HG02840 (cell line): ENCODE measurements at regions not wholly inside any gene's neighbourhood (a gene's known extent, or its start where the extent isn't known, plus 50 kb on each side); places are given as distances from the start of the nearest gene placed in this dataset.

ENCODE experiments used
- ATAC-seq: cut with Tn5 transposase; IDR thresholded peaks from one replicate; pipeline ENCODE4 v1.9.1; 2021; ENCODE audit warnings: mild to moderate bottlenecking, moderate library complexity, moderate number of reproducible peaks; ENCODE audit not compliant: unreplicated experiment, low FRiP score

DNA sequence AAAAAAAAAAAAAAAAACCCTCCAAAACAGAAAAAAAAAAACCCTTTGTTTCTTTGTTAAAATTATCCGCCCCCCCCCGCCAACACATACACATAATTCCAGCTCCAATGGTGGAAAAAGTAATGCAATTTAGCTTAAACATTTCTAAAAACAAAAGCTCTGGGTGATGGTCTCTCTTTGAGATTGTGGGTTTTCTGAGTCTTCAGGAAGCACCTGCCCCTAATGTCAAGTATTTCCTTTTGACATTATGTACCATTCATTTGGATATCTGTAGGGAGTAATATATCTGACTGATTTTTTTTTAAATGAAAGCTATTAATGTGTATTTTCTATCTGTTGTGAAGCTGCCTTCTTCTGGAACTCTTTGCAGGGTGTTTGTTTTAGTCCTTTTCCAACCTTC lies 389.7 kb downstream of the TAF11L14 start:
- no peak for ATAC-seq

DNA sequence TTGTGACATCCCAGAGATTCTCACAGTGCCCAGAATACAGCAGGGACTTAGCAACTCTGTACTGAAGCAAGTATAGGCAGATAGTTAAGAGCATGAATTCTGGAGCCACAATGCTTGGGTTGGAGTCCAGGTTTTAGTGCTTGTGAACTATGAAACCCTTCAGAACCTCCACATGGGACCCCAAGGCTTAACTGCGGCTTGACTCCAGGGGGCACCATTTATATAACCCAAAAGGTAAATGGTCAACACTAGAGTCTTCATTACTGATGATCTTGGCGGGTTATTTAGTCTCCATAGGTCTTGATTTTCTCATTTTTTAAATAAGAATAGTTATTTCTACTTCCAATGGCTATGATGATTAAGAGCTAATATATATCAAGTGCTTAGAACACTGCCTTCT lies 390.3 kb downstream of the TAF11L14 start:
- ATAC-seq, result no peak

DNA sequence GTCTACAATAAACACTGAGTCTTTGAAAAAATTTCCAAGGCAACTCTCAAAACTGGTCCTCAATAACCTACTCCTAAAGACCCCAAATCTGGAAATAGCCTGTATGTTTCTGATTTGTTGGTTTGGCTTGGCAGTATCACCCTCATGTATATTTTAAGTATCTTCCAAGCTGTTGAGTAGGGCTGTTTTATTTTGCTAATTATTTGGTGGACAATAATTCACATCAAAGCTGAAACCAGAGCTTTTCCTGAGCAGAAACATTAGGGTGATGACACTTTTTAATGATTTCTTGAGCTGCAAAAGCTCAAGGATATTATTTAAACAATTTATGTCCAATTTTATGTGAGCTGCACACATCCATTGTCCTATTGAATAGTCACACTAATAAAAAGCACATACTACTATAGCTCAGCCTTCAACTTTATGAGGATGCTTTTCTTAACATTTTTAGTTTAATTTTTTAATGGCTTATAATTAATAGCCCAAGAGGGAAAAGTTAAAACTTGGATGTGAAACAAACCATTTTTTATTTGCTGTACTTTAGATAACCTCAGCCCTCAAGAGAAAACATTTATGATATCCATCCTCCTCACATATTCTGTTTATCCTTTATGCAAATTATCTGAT lies 393.1 kb downstream of the TAF11L14 start:
- ATAC-seq, result no peak

DNA sequence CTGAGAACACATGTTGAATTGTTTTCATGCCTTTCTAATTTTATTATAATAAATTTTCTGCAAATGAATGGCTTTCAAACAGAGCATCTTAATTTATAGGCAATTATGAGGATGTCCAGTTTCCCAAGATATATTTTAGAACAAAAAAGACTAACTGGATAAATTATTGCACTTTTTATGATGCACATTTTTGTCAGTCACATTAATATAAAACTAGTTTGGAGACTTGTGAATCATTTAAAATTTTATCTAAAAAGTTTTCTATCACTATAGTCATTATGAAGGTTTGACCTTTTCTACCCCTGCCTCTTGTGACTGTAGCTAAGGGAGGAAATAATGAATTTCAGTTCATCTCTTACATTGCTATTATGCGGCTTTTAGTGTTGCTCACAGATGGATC lies 393.8 kb downstream of the TAF11L14 start:
- no peak for ATAC-seq

DNA sequence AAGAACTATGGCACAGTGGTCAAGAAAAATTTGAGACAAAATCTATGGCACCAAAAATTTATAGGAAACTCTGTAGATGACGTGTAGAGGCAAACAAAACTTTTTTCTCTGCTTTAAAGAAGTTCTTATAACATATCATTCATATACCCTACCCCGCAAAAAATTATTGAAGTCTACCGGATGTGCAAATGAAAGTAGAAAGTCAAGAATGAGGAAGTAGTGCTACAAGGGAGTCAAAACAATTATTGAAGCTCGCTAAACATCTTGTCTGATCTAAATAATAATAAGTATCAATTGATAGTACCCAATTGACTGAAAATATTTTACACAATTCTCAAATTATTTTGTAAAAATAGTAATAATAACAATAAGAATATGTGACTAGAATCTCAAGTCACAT lies 398.5 kb downstream of the TAF11L14 start:
- ATAC-seq, result no peak

DNA sequence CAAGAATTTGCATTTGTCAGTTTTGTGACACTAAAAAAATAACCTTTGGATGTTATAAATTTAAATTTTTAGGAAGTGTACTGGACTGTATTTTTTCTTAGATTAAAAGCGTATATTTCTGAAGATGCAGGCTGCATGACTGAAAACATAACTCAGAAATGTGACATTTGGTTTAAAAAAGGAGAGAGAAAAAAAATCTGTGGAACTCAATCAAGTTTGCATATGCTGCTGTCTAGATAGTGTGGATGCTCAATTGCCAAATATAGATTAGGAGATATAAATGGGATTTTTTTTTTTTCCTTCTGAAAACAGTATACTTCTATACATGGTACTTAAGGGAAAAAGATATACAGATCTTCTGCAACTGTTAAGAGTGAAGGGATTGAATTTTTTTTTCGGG lies 402.3 kb downstream of the TAF11L14 start:
- ATAC-seq, result no peak

DNA sequence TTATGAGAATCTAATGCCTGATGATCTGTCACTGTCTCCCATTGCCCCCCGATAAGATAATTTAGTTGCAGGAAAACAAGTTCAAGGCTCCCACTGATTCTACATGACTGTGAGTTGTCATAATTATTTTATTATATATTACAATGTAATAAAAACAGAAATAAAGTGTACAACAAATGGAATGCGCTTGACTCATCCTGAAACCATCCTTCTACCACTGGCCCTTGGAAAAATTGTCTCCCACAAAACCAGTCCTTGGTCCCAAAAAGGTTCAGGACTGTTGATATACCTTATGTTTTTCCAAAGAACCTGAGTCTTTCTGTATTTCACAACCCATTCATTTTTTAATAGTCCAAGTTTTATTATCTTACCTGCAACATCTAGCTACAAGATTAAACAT lies 403.5 kb downstream of the TAF11L14 start:
- ATAC-seq, result no peak

DNA sequence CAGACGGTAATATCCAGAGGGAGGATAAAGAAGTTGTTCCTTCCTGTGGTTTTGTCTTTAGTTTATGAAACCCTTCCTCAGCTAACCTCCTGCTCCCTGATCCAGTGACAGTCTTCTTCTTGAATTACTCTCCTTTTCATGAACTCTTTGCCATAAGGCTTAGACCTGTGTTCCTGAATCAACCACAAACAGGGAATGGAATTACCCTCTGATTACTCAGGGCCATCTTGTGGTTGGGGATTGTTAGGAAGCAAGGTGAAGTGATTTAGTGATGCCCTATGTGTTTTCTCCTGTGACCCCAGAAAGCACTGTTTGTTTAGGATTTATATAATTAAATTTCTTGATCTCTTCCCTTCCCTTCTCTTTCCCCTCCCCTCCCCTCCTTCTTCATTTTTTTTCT lies 409.1 kb downstream of the TAF11L14 start:
- ATAC-seq, result no peak

DNA sequence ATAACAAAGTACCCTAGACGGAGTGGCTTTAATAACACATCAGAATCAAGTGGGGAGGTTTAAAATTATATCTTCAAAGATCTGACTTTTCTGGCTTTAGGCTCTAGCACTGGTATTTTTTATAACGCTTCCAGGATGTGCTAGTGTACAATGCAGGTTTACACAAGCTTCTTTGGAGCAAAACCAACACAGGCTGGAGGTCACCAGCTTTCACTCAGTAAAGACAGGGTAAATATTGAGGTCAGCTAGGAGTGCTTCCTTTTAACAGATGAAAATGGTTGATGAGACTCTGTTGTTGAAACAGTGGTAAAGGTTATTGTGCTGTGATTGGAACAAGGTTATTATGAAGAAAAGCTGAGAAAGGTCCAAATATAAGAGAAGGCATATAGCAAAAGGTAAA lies 414.2 kb downstream of the TAF11L14 start:
- ATAC-seq, result no peak

DNA sequence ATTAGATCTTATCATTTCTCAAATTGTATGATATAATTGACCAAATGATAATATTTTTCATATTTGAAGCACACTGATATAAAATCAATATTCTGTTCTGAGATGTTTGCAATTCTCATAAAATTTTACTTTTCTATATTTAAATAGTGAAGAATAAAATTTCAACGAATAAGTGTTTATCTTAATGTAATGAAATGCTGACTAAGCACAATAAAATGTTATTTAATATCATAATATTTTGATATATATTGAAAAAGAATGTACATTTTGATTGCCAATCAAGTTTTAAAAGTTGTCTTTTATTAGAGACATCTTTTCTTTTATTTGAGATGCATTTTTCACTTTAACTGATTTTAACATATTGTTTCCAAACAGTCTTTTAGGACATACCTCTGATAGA lies 416.1 kb downstream of the TAF11L14 start:
- ATAC-seq, result no peak

DNA sequence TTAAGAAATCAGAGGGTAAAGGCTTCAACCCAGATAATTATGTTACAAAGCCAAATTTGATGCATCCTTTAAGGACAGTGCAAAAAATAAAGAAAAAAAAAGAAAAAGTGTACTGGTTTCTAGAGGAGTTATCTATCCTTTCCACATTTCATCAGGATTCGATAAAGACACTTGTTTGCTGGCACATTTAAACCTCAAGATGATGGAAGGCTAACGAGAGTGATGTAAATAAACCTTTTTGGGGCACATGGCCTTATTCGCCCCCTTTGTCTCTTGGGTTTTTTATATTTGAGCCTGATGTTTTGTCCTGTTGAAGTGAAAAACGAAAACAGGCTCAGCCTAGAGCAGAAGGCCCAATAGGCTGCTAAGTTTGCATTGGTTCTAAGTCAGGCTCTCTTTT lies 416.5 kb downstream of the TAF11L14 start:
- no peak for ATAC-seq

DNA sequence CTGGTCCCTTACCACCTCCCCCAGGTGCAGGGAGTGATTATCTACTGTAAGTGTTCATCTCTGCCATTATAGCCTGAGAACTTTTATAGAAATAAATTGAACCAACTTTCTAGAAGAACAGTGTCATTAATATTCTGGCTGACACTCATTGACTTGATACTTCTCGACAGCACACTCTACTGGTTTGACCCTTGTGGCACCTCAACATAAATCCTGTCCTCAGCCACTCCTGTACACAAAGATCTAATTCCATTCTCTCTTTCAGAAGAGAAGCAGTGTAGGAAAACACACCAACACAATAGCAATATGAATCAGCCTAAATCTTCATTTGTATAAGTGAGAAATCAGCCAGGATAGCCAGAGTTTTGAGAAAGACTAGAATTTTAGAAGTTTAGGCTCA lies 417.7 kb downstream of the TAF11L14 start:
- no peak for ATAC-seq

DNA sequence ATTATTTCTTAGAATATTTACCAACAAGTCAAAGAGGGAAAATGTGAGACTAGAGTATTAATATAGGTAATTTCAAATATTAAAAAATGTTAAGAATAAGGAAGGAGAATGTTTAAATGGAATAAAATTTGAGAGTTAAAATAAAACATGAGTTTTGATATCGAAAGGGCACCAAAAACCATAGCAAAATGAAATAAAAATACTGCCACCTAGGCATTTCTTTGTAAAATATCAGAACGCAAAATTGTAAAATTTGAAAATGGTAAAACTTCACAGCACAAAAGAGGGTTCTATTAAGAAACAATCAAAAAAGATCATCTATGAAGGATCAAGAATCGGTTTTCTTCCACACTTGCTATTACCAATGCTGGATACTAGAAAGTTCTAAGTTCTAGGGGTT lies 418.3 kb downstream of the TAF11L14 start:
- ATAC-seq, result no peak

DNA sequence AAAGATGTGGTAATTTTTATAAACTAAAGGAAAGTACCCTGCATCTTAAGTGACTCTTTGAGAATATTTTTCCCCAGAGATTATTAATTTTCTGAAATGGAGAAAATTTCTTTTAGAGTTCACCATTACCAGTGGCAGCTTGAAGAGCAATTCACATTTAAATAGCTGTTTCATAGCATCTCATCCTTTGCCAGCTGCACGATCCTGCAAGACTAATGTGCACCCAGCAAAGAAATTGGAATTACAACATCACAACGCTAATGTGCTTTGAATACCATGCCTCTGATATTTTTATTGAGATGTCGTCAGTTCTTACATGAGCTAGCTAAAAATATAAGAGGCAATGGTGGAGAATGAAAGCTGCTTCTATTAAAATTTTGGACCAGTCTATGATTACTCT lies 423.5 kb downstream of the TAF11L14 start:
- ATAC-seq, result no peak

DNA sequence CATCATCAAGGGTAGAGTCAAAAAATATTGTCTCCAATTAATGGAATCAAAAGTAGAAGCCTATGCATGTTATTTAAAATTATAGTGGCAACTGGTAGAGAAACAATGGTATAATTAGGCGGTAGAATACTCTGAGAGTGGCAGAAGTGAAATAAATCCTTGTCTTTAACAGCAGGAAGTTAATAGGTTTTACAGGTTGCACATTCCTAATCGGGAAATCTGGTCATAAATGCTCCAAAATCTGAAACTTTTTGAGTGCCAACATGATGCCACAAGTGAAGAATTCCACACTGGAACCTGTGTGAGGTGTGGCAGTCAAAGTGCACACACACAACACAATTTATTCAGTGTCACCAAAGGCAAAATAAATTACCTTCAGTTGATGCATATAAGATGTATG lies 433.4 kb downstream of the TAF11L14 start:
- ATAC-seq, result no peak

DNA sequence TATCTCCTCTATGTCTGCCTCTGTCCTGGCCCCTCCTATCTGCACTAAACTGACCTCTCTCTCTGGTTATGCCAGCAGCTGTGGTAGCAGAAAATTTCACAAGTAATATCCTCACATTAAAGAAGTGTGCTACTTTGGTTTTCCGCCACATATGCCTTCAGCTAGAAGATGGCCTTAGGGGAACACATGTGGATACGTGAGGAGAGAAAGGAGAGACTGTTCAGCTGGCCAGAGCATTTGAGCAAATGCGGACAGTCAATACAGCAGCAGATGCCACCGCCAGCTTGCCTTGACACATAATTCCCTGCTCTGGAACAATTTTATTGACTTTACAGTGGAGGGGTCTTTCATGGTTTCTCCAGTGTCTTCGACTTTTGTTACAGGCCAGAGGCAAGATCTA lies 434.6 kb downstream of the TAF11L14 start:
- ATAC-seq, result no peak

DNA sequence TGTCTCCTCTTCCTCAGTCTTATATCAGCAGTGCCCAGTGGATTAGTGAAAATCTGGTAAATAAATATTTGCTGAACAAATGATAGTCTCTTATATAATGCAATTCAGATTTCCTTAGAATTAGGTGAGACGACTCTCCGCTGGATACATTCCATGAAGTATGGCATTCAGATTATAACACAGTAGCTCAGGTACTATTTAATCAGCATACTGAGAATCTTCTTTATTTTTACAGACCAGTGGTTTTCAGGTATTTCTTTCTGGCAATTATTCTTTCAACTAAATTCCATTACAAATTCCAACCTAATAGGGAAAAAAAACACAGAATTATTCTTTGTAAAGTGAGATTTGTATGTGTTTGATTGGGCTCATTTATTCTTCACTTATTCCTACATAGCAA lies 435.5 kb downstream of the TAF11L14 start:
- no peak for ATAC-seq

DNA sequence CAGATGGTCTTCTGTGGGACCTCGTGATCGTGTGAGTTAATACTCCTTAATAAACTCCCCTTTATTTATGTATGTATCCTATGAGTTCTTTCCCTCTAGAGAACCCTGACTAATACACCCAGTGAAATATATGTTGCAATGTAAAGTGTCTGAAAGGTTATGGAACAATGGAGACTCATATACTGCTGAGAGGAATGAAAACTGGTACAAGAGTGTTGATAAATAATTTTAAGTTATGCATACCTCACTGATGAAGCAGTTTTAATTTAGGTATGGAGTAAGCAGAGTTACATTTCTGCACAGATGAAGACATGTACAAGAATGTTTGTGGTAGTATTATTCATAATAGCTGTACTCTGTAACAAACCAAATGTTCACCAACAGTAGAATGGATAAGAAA lies 438.3 kb downstream of the TAF11L14 start:
- no peak for ATAC-seq

DNA sequence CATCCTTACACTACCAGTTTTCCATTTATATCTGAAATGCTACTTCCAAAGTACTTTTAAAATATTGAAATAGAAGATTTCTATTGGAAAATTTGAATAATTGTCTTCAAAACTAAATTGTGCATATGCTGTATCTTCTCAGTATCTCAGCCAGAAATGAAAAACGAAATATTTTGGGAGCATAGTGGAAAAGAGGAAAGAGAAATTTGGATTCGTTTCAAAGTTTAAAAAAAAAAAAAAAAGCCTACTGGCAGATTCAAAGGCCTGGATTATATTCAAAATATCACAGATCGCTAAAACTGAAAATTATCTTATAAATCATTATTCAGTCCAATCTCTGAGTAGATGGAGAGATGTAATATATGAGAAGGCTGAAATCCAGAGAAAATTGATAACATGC lies 440.7 kb downstream of the TAF11L14 start:
- ATAC-seq, result no peak

DNA sequence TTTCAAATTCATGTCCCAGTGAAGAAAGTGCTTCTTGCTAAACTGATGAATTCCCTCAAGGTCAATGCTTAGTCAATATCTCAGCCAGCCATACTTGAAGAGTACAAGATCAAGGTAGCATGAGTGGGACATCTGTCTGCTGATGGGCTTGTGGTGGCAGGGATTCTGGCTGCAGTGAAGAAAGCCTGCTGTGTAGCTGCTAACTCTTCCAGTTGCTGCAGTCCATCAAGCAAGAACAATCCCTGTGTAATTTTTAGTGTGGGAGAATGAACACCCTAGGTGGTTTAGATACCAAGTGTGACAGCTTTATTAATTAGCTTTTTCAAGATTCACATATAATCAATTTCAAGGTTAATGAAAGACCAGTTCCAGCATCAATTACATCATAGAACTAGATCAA lies 443.9 kb downstream of the TAF11L14 start:
- no peak for ATAC-seq

DNA sequence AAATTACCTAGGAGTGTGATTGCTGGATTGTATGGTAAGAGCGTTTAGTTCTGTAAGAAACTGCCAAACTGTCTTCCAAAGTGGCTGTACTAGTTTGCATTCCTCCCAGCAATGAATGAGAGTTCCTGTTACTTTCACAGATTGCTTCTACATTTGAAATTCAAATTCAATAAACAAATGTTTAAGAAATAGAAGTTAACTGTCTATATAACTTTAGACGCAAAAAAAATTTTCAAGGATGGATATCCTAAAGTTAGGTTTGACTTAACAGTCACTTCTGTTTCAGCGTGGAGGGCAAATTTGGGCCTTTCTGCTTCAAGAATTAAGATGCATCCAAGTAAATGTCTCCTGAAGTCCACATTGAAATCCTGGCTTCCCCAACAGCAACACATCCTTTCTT lies 445.6 kb downstream of the TAF11L14 start:
- ATAC-seq, result no peak

DNA sequence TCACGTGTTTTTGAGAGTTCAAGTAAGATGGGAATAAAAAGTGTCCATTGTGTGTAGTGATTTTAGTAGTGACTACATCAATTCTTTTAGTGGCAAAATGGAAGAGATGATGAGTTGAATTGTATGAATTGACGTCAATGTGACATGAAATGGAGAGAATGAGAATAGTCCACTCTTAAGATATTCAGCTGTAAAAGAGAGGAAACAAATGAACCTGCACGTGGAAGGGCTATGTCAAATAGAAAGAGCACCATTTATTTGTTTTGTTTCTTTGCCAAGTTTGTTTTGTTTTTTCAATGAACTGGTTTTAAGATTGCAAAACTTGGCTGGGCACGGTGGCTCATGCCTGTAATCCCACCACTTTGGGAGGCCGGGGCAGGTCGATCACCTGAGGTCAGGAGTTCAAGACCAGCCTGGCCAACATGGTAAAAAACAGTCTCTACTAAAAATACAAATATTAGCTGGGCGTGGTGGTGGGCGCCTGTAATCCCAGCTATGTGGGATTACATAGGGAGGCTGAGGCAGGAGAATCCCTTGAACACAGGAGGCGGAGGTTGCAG lies 453.8 kb downstream of the TAF11L14 start:
- ATAC-seq, result no peak

DNA sequence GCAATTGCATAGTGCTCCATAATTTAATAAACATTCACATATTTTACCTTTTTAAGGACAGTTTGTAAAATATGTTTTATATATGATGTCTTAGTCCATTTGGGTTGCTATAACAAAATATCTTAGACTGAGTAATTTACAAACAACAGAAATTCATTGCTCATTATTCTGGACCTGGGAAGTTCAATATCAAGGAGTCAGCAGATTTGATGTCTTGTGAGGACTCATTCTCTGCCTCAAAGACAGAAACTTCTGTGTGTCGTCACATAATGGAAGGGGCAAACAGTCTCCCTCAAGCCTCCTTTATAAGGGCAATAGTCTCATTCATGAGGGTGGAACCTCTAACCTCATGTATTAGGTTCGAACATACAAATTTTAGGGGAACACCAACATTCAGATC lies 455.9 kb downstream of the TAF11L14 start:
- no peak for ATAC-seq
